PC-3 (cell line): ENCODE measurements at regions not wholly inside any gene's neighbourhood (a gene's known extent, or its start where the extent isn't known, plus 50 kb on each side); places are given as distances from the start of the nearest gene placed in this dataset.

Source experiments
- EZH2phosphoT487 ChIP-seq: fragments of 300-600 bp; sonication (generic); IDR thresholded peaks from 2 replicates; pipeline ENCODE4 v1.6.1; 2018; ENCODE audit warnings: mild to moderate bottlenecking, antibody characterized with exemption, low read length, borderline replicate concordance
- TF ChIP-seq, protein P1 (sequence below): fragments of 300-600 bp; sonication (generic); conservative IDR thresholded peaks from 2 replicates; pipeline ENCODE4 v1.5.1; 2017; ENCODE audit warnings: antibody characterized with exemption, low read depth, mild to moderate bottlenecking, low read length

DNA sequence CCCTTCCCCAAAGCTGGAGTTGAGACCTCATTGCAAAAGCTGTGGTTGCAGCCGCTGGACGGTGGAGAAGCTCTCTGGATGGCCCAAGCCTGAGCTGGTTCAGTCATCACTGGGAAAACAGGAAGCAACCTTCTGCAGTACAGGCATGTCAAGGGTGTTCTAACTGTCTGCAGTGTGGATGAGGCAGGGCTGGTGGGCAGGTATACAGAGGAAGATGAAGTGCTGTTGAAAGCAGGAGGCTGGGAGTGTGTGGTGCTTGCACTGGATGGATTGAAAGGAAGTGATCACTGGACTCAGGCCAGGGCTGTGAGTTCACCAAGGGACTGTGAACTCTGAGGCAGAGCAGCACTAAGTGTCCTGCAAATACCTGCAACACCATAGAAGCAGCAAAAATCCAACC is 89.0 kb upstream of the NOX3 start:
- TF ChIP-seq, protein P1, sequence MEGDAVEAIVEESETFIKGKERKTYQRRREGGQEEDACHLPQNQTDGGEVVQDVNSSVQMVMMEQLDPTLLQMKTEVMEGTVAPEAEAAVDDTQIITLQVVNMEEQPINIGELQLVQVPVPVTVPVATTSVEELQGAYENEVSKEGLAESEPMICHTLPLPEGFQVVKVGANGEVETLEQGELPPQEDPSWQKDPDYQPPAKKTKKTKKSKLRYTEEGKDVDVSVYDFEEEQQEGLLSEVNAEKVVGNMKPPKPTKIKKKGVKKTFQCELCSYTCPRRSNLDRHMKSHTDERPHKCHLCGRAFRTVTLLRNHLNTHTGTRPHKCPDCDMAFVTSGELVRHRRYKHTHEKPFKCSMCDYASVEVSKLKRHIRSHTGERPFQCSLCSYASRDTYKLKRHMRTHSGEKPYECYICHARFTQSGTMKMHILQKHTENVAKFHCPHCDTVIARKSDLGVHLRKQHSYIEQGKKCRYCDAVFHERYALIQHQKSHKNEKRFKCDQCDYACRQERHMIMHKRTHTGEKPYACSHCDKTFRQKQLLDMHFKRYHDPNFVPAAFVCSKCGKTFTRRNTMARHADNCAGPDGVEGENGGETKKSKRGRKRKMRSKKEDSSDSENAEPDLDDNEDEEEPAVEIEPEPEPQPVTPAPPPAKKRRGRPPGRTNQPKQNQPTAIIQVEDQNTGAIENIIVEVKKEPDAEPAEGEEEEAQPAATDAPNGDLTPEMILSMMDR, result no peak
- TF ChIP-seq EZH2phosphoT487, result no peak
